ENCODE measurements at regions not wholly inside any gene's neighbourhood (a gene's known extent, or its start where the extent isn't known, plus 50 kb on each side); places are given as distances from the start of the nearest gene placed in this dataset.

DNA sequence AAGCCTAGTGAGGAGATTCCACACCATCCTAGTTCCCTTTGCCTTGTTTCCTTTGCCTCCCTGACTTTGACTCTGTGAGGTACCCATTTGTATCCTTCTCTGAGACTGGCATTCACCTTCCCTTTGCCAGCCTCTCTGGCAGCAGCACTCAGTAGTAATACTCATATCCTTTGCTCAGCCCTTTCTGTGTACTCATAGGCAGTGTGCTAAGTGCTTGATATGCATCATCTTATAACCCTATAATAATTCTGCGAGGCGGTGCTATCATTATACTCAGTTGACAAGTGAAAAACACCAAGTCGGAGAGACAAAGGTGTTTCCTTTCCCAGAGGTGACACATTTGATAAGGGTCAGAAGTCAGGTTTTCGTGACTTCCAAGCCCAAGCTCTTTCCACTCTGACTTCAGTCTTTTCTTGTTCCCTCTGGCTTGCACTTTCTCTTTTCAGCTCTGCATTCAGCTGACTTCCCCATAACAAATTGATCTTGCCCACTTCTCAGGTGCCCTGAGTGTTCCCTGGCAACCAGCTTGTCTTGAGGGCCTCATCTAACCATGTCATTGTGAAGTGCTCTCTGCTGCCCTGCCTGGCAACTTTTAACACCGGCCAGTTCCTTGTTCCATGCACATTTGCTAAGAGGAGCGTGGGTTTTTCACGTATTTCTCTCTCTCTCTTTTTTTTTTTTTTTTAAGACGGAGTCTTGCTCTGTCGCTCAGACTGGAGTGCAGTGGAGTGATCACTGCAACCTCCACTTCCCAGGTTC, 94.5 kb upstream of the UPP2 start:
- no peak for DNase-seq (ENCODE audit: low read depth)

DNA sequence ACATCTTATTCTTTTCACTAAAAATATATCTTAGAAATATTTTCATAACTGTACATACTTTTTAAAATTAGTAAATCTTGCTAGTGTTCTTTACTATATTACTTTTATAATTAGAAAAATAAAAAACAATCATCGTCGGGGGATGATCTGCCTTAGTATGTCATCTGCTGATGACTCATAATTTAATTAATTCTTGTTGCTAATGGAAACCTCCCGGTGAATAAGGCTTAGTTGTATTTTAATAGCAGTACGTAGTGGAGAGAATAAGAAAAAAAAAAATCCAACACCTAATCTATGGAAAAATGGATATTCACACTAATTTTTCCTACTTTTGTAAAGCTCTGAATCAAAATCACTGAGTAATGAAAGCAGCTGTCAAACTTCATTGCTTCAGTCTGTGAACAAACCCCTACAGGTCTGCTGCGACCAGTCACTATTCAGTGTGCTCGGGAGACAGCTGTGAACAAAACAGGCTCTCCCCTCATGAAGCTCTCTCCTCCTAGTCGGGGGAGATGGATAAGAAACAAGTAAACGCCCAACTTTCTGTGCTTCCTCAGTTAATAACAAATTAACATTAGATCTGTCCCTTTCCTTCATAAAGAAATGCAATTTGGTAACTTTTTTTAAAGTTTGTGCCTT, 97.4 kb upstream of the UPP2 start:
- DNase-seq (ENCODE audit: low read depth), result no peak

DNA sequence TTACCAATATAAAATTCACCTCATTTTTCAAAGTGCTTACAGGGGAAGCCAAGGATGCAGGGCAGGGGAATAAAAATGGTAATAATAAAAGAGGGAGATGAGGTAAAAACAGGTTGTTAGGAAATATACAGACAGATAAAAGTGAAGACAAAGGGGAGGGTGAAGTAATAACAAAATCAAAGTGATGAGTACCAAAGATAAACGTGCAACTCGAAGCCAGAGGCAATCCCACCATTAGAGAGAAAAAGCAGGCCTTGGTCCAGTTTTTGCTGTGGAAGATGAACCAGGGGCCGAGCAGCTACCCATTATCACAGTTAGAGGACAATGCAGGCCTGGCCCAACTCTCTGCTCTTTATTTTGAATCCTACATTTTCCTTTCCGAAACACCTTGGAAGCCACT, 99.6 kb upstream of the UPP2 start:
- DNase-seq (ENCODE audit: low read depth), result no peak

DNA sequence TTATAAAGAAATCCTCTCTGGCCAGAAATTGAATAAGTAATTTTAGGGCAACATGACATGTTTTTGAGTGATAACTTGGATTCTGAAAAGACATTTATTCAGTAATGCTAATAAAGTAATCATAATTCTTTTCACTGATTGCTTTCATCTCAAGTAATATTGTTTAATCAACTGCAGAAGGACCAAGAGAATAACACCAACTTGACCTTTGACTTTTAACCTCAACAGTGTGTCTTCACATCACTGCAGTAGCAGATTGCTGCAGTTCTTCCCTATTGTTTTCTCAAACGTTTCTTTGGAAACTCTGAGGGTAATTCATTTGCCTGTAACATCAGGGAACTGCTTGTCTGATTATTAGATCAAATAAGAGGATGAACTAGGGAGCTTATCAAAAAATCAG, 104.9 kb upstream of the UPP2 start:
- DNase-seq (ENCODE audit: low read depth), result no peak

DNA sequence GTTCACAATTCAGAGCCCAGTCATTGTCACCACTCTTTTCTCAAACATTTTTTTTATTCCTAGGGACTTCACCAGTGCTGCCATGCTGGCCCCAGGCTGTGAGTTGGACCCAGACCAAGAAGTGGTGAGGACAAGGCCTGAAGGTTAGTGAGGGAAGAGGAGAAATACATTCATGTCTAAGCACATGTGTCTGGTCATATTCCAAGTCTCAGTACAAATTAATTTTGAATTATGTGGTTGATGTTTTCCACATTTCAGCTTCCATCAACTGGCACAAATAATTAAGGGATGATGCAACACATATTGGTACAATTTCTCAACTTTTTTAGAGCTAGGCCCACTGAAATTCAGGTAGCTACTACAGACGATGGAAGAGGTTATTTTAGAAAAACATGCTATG, 106.6 kb upstream of the UPP2 start:
- no peak for DNase-seq (ENCODE audit: low read depth)

- no peak for DNase-seq (ENCODE audit: low read depth)
Measured at GRCh38 chr2:157991932-157992331, 109.7 kb upstream of the UPP2 start.

DNA sequence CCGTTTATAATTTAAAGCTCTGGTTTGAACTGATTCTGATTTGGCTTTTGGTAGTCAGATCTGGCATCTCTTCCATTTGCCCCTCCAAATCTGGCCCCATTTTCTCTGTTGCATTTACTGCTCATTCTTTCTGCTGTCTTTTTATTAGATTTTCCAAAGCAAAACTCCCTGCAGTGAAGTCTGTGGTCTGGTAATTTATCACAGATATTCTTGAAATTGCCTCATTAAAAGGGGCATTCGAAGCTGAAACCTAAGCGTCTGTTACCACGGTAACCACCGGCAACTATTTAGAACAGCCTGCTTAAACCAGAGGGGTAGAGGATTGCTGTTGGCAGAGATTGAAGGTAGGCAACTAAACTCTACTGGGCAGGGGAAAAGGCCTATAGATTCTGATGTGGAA, 111.5 kb upstream of the UPP2 start:
- DNase-seq (ENCODE audit: low read depth), result no peak

DNA sequence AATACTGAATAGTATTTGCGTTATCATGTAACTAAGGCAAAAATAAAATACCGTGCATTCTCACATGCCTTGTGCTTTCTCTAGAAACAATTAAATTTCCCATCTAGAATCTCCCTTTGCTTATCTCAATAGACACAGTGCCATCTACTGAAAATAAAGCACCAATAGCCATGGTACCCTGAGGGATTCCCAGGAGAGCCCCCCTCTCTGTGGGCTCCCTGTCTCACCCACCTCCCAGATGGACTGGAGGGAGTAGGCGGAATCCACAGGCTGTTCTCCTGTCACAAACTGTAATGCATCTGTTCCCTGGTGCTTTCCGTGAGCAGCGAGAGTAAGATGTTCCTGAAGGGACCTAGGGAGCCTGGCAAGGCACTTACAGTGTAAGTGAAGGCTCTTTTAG, 112.4 kb upstream of the UPP2 start:
- no peak for DNase-seq (ENCODE audit: low read depth)

DNA sequence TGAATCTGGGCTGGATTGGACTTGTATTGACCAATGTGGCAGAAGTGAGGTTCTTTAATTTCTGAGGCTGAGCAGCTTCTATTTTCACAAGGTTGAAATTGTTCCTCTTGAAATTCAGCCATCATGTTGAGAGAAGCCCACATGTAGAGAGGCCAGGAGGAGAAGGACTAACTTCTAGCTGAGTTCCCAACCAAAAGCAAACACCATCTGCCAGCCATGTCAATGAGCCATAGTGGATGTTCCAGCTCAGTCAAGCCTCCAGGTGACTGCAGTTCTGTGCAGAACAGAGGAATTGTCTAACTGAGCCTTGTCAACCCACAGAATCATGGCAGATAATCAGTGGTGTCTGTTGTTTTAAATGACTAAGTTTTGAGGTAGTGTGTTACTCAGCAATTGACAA, 110.6 kb upstream of the ACVR1 start:
- DNase-seq (ENCODE audit: low read depth), result no peak

- no peak for DNase-seq (ENCODE audit: low read depth)
Measured at GRCh38 chr2:157984866-157985265, 108.7 kb upstream of the ACVR1 start.

DNA sequence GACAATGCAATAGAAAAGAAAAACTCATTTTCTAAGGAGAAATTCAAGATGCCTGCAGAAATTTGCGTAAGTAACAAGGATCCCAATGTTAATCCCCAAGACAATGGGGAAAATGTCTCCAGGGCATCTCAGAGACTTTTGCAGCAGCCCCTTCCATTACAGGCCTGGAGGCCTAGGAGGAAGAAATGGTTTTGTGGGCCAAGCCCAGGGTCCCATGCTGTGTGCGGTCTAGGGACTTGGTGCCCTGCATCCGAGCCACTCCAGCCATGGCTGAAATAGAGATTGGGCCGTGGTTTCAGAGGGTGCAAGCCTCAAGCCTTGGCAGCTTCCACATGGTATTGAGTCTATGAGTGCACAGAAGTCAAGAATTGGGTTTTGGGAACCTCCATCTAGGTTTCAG, 103.9 kb upstream of the ACVR1 start:
- no peak for DNase-seq (ENCODE audit: low read depth)

DNA sequence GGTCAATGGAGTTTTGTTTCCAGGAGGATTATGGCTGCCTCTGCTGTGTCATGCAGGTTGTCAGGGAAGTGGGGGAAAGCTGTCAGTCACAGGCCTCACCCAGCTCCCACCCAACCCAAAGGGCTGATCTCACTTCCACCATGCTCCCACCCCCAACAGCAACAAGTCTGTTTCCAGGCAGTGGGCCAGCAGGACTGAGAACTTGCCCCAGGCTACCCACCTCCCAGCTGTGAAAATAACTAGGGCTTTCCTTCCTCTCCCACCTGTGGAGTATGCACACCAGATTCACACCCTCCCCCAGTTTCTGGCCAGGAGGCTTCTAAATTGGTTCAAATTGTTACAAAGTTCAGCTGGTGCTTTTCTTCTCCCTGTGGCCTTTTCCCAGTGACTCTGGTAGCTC, 95.6 kb upstream of the ACVR1 start:
- DNase-seq (ENCODE audit: low read depth), result no peak

DNA sequence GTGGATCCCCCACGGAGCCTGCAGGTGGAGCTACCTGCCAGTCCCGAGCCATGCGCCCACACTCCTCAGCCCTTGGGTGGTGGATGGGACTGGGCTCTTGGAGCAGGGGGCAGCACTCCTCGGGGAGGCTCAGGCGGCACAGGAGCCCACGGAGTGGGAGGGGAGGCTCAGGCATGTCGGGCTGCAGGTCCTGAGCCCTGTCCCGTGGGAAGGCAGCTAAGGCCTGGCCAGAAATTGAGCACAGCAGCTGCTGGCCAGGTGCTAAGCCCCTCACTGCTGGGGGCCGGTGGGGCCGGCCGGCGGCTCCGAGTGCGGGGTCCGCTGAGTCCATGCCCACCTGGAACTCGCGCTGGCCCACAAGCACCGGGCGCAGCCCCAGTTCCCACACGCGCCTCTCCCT, 91.7 kb upstream of the ACVR1 start:
- no peak for DNase-seq (ENCODE audit: low read depth)

- DNase-seq (ENCODE audit: low read depth), result no peak
Measured at GRCh38 chr2:157959249-157959648, 83.1 kb upstream of the ACVR1 start.

DNA sequence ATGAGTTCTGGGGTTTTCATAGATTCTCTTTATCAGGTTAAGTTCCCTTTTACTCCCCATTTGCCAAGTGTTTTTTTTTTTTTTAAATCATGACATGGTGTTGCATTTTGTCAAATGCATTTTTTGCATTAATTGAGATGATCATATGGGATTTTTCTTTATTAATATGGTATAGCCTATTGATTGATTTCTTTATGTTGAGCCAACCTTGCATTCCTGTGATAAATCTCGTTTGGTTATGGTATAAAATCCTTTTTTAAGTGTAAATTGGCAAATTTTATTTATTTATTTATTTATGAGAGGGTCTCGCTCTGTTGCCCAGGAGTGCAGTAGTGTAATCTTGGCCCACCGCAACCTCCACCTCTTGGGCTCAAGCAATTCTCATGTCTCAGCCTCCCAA, 81.5 kb upstream of the ACVR1 start:
- no peak for DNase-seq (ENCODE audit: low read depth)

DNA sequence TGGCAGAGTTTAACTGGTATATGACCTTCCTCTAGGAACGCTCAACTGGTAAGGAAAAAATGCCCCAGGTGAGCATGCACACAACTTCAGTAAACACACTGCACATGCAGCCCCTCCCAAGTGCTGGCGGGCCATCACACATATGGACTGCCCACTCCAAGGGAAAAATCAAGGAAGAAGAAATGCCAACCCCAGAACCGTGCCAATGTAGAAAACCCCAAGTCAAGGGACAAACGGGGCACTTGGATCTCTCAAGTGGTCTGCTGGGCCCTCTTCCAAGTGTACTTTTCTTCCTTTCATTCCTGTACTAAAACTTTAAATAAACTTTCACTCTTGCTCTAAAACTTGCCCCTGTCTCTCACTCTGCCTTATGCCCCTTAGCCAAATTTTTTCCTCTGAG, 76.4 kb upstream of the ACVR1 start:
- no peak for DNase-seq (ENCODE audit: low read depth)

DNA sequence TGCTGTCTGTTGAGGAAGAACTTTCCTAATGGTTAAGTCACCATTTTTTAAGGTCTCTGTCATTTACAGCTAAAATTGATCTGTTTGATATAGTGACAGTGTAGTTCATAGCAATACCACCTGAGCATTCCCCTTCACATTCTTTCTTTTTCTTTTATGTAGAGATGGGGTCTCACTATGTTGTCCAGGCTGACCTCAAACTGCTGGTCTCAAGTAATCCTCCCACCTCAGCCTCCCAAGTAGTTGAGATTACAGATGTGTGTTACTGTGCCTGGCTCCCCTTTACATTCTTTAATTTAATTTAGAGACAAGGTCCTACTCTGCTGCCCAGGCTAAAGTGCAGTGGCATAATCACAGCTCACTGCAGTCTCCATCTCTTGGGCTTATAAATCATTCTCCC, 72.7 kb upstream of the ACVR1 start:
- no peak for DNase-seq (ENCODE audit: low read depth)

GRCh38 chr2:157946919-157947557, 70.9 kb upstream of the ACVR1 start:
- no peak for DNase-seq (ENCODE audit: low read depth)

GRCh38 chr2:157940024-157940423, 63.9 kb upstream of the ACVR1 start:
- no peak for DNase-seq (ENCODE audit: low read depth)

DNA sequence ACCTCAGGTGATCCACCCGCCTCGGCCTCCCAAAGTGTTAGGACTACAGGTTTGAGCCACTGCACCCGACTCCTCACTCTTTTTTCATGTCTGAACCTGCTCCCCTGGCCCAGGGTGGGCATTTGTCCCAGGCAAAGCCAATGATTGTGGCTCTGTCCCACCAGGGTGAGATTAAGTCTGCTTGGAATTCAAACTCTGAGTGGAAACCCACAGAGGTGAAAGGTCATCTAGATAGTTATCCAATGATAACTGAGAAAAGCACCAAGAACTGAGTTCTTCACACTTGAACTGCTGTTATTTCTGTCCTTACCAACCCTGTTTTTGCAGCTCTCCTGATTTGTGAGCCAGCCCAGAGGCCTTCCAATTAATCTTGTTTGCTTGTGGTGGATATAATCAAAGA, 62.4 kb upstream of the ACVR1 start:
- no peak for DNase-seq (ENCODE audit: low read depth)

DNA sequence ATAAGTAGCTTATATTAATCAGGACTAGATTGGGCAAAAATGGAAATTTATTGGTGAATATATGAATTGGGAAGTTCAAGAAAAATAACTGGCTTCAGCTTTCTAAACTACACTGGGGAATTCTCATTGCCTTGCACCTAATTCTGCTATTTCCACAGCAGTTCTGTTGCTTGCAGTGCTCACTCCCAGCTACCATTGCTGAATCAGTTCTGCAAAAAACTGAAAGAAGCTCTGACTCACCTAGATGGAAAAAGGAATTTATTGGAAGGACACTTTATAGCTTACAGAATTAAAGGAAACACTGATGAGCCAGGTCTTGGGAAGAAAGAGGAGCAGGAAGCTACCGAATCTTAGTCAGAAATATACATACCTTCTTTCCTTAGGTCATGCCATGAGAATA, 60.3 kb upstream of the ACVR1 start:
- DNase-seq (ENCODE audit: low read depth), result no peak

GRCh38 chr2:157935378-157935906, 59.3 kb upstream of the ACVR1 start:
- DNase-seq (ENCODE audit: low read depth), result no peak

GRCh38 chr2:157934684-157935377, 58.7 kb upstream of the ACVR1 start:
- DNase-seq (ENCODE audit: low read depth), result no peak
